ENCODE measurements at regions not wholly inside any gene's neighbourhood (a gene's known extent, or its start where the extent isn't known, plus 50 kb on each side); places are given as distances from the start of the nearest gene placed in this dataset. TPM values are rescaled to one million over a fixed set of nuclear protein-coding genes. Genes with fewer than 3 reads are reported as not detected.

GRCh38 chr5:25823330-25823873 lies 1178.6 kb upstream of the CDH10 start (continued):
- TF ChIP-seq, protein P1, sequence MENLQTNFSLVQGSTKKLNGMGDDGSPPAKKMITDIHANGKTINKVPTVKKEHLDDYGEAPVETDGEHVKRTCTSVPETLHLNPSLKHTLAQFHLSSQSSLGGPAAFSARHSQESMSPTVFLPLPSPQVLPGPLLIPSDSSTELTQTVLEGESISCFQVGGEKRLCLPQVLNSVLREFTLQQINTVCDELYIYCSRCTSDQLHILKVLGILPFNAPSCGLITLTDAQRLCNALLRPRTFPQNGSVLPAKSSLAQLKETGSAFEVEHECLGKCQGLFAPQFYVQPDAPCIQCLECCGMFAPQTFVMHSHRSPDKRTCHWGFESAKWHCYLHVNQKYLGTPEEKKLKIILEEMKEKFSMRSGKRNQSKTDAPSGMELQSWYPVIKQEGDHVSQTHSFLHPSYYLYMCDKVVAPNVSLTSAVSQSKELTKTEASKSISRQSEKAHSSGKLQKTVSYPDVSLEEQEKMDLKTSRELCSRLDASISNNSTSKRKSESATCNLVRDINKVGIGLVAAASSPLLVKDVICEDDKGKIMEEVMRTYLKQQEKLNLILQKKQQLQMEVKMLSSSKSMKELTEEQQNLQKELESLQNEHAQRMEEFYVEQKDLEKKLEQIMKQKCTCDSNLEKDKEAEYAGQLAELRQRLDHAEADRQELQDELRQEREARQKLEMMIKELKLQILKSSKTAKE (IDR thresholded peaks at IDR 0.05; ENCODE audit: low read depth, poor library complexity, severe bottlenecking) = no peak
- no peak for TF ChIP-seq TCF3 (IDR thresholded peaks at IDR 0.05; ENCODE audit: borderline replicate concordance, insufficient read depth, low read depth, low read length)
- TF ChIP-seq LARP7 (IDR thresholded peaks at IDR 0.05) = no peak

Small RNA genes lying in the stretch of these regions (small RNA-seq; reads per million reads assigned to genes)
- not detected for gene AC113347.2
- not detected for gene AC113347.3
- gene RNU4-43P = not detected
